GM18502 (cell line): ENCODE measurements at regions not wholly inside any gene's neighbourhood (a gene's known extent, or its start where the extent isn't known, plus 50 kb on each side); places are given as distances from the start of the nearest gene placed in this dataset.
"Not testable (repeated sequence)": the region's sequence is repeated elsewhere in the genome, so short reads cannot be mapped to it uniquely, and the experiment has no call there.

ENCODE experiments used
- ATAC-seq: cut with Tn5 transposase; IDR thresholded peaks from one replicate; pipeline ENCODE4 v1.9.1; 2021; ENCODE audit warnings: mild to moderate bottlenecking; ENCODE audit not compliant: unreplicated experiment, poor library complexity

- ATAC-seq = no peak
Observed at GRCh38 chr4:28475381-28475780, 1614.7 kb downstream of the STIM2 start.

DNA sequence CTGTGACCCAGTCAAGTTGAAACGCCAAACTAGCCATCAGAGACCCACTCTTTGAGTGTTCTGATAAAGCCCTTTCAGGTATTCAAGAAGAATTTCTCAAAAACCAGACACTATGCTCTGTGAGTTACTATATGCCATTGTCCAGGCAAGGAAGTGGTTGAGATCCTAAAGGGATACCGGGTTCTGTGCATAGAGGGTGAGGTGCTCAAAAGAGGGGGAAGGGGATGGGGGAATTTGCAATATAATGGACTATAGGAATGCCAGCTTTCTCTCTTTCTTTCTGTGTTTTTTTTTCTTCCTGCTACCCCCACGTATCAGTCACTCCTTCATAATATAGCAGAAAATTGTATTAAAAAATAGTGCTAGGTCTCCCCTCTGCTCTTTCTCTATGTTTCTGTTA lies 1619.0 kb downstream of the STIM2 start:
- ATAC-seq = no peak

GRCh38 chr4:28481565-28481964 lies 1620.9 kb downstream of the STIM2 start:
- ATAC-seq = no peak

GRCh38 chr4:28482580-28483270 lies 1622.1 kb downstream of the STIM2 start:
- no peak for ATAC-seq

- ATAC-seq = no peak
Observed at GRCh38 chr4:28488021-28488420, 1627.4 kb downstream of the STIM2 start.

GRCh38 chr4:28490669-28491068 lies 1630.0 kb downstream of the STIM2 start:
- ATAC-seq = no peak

DNA sequence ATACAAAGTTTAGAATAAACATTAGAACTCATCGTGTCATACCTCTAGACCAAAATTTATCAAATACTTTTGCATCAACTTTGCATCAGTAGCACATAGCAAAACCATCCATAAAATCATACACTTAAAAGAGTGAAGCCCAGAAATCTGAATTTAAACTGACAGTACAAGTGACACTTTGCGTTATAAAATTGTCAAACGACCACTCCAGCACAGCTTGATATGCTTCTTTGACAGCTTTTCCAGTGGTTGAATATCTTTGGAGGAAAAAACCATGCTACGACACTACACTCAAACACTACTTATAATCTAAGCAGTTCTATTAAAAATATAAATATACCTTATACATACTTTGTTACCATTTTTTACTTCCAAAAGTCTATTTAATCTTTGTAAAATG lies 1644.4 kb downstream of the STIM2 start:
- no peak for ATAC-seq

- no peak for ATAC-seq
Observed at GRCh38 chr4:28508636-28509035, 1648.0 kb downstream of the STIM2 start.

GRCh38 chr4:28514766-28515165 lies 1654.1 kb downstream of the STIM2 start:
- not testable (repeated sequence) for ATAC-seq

DNA sequence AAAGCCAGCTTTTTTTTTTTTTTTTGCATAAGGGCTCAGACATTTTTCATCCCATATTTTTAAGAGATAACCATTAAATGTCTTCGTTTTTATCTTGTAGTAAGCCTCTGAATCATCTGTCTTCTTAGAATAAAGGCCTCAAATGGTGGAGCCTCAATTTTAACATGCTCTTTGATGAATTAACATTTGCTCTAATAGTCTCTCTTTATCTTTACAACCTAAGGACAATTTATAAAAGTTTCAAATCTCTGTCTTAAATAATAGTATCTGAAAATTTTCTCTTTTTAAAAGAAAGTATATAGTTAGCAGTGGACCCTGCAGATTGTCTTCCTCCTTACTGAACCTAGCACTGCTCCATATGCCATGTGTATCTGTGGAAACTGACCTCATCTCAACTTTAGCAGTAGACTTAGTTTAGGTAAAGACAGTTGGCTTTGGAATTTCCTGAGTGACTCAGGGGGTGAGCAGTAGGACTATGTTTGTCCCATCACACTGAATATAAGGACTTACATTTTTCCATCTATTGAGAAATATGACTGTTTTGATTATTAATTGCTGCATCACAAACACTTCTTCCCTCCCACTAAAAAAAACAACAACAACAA lies 1658.0 kb downstream of the STIM2 start:
- ATAC-seq = no peak

DNA sequence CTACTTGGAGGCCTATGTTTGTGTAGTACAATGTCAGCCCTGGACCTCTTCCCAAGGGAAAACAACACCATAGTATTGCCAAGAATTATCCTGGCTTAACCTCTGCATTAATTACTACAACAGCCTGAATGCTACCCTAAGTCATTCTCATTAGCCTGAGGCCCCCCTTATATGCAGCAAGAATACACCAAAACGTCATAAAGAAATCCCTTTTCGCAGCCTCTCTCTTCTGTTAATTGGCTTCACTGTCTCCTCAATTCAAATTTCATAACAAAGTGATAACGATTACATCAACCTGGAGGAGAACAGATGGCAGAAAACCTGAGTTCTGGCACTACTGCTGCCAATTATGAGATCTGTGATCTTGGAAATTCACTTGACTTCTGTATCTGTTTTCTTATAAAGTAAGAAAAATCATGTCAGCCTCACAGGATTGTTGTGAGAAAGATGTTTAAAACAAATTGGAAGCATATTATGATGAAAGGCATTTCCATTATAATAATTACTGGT lies 1663.1 kb downstream of the STIM2 start:
- no peak for ATAC-seq

DNA sequence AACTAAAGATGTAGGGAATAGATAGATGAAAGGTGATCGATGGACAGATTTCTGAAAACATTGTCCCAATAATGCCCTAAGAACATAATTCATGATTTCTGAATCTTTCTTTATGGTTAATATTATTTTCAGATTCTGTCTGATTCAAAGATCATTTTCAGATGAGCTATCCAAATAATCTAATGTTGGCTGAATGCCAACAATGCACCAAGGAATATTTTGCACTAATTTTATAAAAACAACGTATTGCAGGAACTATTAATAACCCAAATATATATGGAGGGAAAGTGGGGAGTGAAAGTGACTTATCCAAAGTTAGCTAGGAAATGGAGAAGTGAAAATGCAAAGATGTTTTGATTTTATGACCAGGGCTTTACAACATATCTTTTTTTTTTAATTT lies 1675.5 kb downstream of the STIM2 start:
- no peak for ATAC-seq

- ATAC-seq = no peak
Observed at GRCh38 chr4:28545986-28546385, 1685.3 kb downstream of the STIM2 start.

- ATAC-seq = no peak
Observed at GRCh38 chr4:28548136-28548535, 1687.5 kb downstream of the STIM2 start.

DNA sequence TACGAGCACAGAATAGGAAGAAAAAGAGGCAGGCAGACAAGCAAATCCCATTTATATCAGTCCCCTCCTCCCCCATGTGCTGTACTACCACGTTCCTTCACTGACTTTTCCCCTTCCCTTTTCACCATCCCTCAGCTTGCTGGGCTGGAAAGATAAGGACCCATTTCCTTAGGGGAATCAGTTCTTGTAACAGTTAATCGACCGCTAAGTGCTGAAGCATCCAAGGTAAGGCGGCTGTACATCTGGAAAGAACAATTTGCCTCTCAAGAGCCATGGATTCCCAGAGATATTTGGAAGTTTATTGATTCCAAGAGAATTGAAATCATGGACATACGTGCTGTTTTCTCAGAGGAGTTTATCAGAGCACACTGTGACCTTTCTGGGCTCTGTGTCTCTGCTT lies 1688.0 kb downstream of the STIM2 start:
- ATAC-seq = no peak

DNA sequence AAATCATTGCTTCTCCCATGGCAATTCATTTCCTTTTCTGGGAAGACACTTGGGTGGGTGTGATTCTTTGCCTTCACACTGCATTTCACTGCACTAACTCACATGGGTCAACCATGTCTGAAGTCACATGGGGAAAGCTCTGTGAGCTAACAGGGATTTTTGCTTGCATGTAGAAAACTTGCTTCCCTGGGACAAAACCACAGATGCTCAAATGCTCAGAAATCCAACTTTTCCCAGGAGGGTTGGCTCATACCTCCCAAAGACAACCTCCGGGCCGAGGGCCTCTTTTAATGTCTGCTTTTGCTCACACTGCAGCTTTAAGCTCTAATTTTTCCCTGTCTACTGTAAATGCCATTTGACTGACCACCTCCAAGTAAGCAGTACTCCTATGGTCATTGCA lies 1695.2 kb downstream of the STIM2 start:
- ATAC-seq = no peak

GRCh38 chr4:28557755-28558154 lies 1697.1 kb downstream of the STIM2 start:
- ATAC-seq = no peak

DNA sequence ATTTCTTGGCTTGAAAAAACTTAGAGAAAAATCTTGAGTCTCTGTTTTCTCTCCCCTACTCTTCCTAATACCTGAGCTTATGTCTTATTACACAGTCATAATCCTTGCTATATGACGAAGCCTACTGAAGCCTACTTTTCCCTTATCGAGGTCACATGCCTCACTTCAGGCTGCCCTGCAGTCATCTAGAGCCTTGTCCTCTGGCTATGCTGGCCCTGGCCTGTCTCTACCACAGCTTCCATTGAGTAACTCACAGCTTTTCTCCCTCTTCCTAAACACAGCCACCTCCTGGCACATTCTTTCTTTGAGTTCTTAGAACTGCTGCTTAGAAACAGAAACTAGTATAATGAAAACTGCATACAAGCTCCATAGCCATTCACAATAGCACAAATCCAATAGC lies 1698.3 kb downstream of the STIM2 start:
- ATAC-seq = no peak

DNA sequence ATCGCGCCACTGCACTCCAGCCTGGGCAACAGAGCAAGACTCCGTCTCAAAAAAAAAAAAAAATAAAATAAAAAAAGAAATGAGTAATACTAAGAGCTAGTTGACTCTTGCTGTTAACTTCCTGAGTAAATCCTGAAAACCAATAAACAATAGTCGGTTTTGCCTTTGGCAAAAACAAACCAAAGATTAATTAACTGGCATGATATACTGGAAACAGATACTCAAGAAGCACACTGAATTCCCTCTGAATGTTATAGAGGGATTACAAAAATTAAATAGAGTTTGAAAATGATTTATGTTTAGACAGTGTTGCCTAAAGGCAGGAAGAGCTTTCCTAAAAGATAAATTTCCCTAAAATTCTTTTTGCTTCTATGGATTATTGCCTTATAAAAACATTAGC lies 1702.3 kb downstream of the STIM2 start:
- no peak for ATAC-seq

GRCh38 chr4:28565396-28565795 lies 1704.8 kb downstream of the STIM2 start:
- no peak for ATAC-seq

DNA sequence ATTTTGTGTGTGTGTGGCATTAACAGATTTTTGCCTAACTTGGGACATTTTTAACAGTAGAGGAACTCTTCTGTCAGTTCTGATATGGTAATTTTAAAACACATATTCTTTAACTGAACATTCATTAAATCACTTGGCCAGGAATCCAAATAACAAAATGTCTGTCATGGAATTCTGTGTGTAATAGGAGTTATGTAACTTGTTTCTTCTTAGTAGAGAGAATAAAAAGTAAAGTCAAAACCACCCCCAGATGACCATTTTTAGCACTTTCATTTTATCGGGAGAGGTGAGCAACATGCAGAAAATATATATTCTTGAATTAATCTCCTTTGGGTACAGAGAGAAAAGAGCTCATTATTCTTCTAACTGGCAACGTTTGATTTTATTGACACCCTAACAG lies 1740.3 kb downstream of the STIM2 start:
- ATAC-seq = no peak

DNA sequence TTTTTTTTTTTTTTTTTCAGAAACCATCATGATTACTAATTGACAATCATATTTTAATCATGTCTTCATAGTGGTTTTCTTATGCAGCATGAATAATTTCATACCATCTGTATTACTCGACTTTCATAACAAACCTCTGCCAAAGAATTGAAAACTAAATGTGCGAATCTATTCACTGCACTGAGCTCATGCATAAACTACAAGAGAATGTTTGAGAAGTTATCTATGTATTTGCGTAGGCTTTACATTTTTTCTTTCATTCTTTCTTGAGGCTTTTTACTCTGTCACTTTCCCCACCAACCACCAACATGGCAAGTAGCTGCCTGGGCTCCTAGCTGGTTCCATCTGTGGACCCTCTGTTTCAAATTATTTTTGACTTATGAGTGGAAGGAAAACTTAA lies 1761.0 kb downstream of the STIM2 start:
- no peak for ATAC-seq
